IMR-90 (cell line): ENCODE measurements at regions not wholly inside any gene's neighbourhood (a gene's known extent, or its start where the extent isn't known, plus 50 kb on each side); places are given as distances from the start of the nearest gene placed in this dataset.

ENCODE experiments used
- ATAC-seq: fragments of 200-7000 bp; cut with Tn5 transposase; 2 replicates; pipeline ENCODE4 v1.9.1; 2020; ENCODE audit warnings: low read depth, mild to moderate bottlenecking, moderate library complexity
- BruUV-seq: library from RNA; stranded (reverse); fragments of 400-500 nt; replicated peaks from 2 replicates; lab custom pipeline; 2021; lab: Mats Ljungman, UMichigan
- CTCF ChIA-PET: fragments of 300-600 bp; formaldehyde crosslinking; extraction: SDS; loops from one replicate; lab custom pipeline; 2021; ENCODE audit warnings: antibody characterized with exemption; lab: Yijun Ruan, JAX
- POLR2A ChIA-PET: fragments of 300-600 bp; sonication (Branson Sonifier 250); formaldehyde crosslinking; loops from one replicate; lab custom pipeline; 2022; ENCODE audit warnings: antibody characterized with exemption; ENCODE audit not compliant: unreplicated experiment; lab: Charles Lee
- DNase-seq: peaks from one replicate; pipeline ENCODE4 v3.0.0; 2013
- H2AFZ ChIP-seq: replicated peaks from 2 replicates; pipeline ENCODE3; 2013; ENCODE audit warnings: low read length, mild to moderate bottlenecking; ENCODE audit not compliant: poor library complexity
- H2AK5ac ChIP-seq: 2 replicates; pipeline ENCODE4 v1.6.1; 2013; ENCODE audit warnings: low read depth, low read length, inconsistent platforms
- H2AK9ac ChIP-seq: replicated peaks from 2 replicates; pipeline ENCODE3; 2013; ENCODE audit warnings: mild to moderate bottlenecking, low read depth, low read length, moderate library complexity; ENCODE audit not compliant: poor library complexity
- H2BK120ac ChIP-seq: 2 replicates; pipeline ENCODE4 v1.6.1; 2013; ENCODE audit warnings: low read depth, low read length, inconsistent platforms
- H2BK15ac ChIP-seq: 3 replicates; pipeline ENCODE4 v1.6.1; 2013; ENCODE audit warnings: low read depth, low read length, inconsistent platforms
- H2BK20ac ChIP-seq: 2 replicates; pipeline ENCODE4 v1.6.1; 2013; ENCODE audit warnings: low read depth, mild to moderate bottlenecking, inconsistent platforms, low read length, moderate library complexity
- H2BK5ac ChIP-seq: 2 replicates; pipeline ENCODE4 v1.6.1; 2013; ENCODE audit warnings: mild to moderate bottlenecking, low read depth, low read length, inconsistent platforms; ENCODE audit not compliant: poor library complexity, severe bottlenecking
- H3K14ac ChIP-seq: replicated peaks from 2 replicates; pipeline ENCODE4 v1.6.1; 2013; ENCODE audit warnings: low read depth, low read length, inconsistent platforms
- H3K18ac ChIP-seq: 2 replicates; pipeline ENCODE4 v1.6.1; 2013; ENCODE audit warnings: low read depth, low read length, control low read depth
- H3K23ac ChIP-seq: 2 replicates; pipeline ENCODE4 v1.6.1; 2013; ENCODE audit warnings: low read depth, low read length, inconsistent platforms
- H3K27ac ChIP-seq: 2 replicates; pipeline ENCODE4 v1.5.1; 2013; ENCODE audit warnings: mild to moderate bottlenecking, control low read depth, low read length; ENCODE audit not compliant: insufficient read depth
- H3K27me3 ChIP-seq: 2 replicates; pipeline ENCODE4 v1.6.1; 2013; ENCODE audit warnings: low read length; ENCODE audit not compliant: control insufficient read depth, insufficient read depth
- H3K36me3 ChIP-seq: 2 replicates; pipeline ENCODE4 v1.6.1; 2013; ENCODE audit warnings: low read length, mixed read lengths; ENCODE audit not compliant: control insufficient read depth, insufficient read depth
- H3K4ac ChIP-seq: 2 replicates; pipeline ENCODE4 v1.6.1; 2013; ENCODE audit warnings: low read depth, low read length, inconsistent platforms
- H3K4me1 ChIP-seq: 2 replicates; pipeline ENCODE4 v1.6.1; 2013; ENCODE audit warnings: low read length, mixed read lengths; ENCODE audit not compliant: control insufficient read depth, insufficient read depth
- H3K4me2 ChIP-seq: 2 replicates; pipeline ENCODE4 v1.6.1; 2013; ENCODE audit warnings: low read depth, mild to moderate bottlenecking, control low read depth, low read length, moderate library complexity
- H3K4me3 ChIP-seq: 2 replicates; pipeline ENCODE4 v1.5.1; 2013; ENCODE audit warnings: low read depth, mild to moderate bottlenecking, control low read depth, low read length, moderate library complexity; ENCODE audit not compliant: insufficient read depth
- H3K56ac ChIP-seq: 2 replicates; pipeline ENCODE4 v1.6.1; 2013; ENCODE audit warnings: low read length, inconsistent platforms; ENCODE audit not compliant: insufficient read depth; ENCODE audit errors: extremely low read depth
- H3K79me1 ChIP-seq, 2 experiments: 2 replicates each; pipeline ENCODE4 v1.6.1; 2013; ENCODE audit warnings: low read length in 2 of 2, inconsistent platforms in 1 of 2, low read depth in 1 of 2
- H3K9ac ChIP-seq: 2 replicates; pipeline ENCODE4 v1.6.1; 2013; ENCODE audit warnings: low read depth, low read length, control low read depth
- H3K9me1 ChIP-seq: 2 replicates; pipeline ENCODE4 v1.6.1; 2013; ENCODE audit warnings: low read length, inconsistent platforms; ENCODE audit not compliant: insufficient read depth
- H3K9me3 ChIP-seq: 2 replicates; pipeline ENCODE4 v1.6.1; 2013; ENCODE audit warnings: low read length; ENCODE audit not compliant: control insufficient read depth, insufficient read depth
- H4K20me1 ChIP-seq: 2 replicates; pipeline ENCODE4 v1.6.1; 2013; ENCODE audit warnings: low read length, inconsistent platforms; ENCODE audit not compliant: insufficient read depth
- H4K5ac ChIP-seq: 2 replicates; pipeline ENCODE4 v1.6.1; 2013; ENCODE audit warnings: mild to moderate bottlenecking, low read depth, low read length, control low read depth
- H4K8ac ChIP-seq, 2 experiments: 2 replicates each; pipeline ENCODE4 v1.6.1; 2013; ENCODE audit warnings: low read depth in 2 of 2, low read length in 2 of 2, control low read depth in 1 of 2, inconsistent platforms in 1 of 2
- H4K91ac ChIP-seq: 2 replicates; pipeline ENCODE4 v1.6.1; 2013; ENCODE audit warnings: low read depth, low read length, inconsistent platforms; ENCODE audit not compliant: insufficient read depth
- POLR2A ChIP-seq: IDR thresholded peaks from 2 replicates; pipeline ENCODE4 v1.6.1; 2012; ENCODE audit warnings: mild to moderate bottlenecking, low read depth, low read length
- RAD21 ChIP-seq: IDR thresholded peaks from 2 replicates; pipeline ENCODE4 v1.6.1; 2012; ENCODE audit warnings: low read length, improper control_type of control experiment
- WGBS, 2 experiments: methylation state at CpG; one replicate each; pipeline versions ENCODE4 v1.1.5 to v1.1.7; 2013; ENCODE audit warnings: missing lambda C conversion rate in 2 of 2; ENCODE audit not compliant: insufficient read length in 1 of 2; ENCODE audit errors: extremely low coverage in 2 of 2; 5-methylcytosine and 5-hydroxymethylcytosine counted together
- dilution Hi-C: fragments of 300-500 bp; cut with HindIII; formaldehyde crosslinking; loops from one replicate; pipeline ENCODE4 v1.14.3; 2018; ENCODE audit warnings: low sequenced_read_pairs; ENCODE audit not compliant: unreplicated experiment
- in situ Hi-C: fragments of 300-500 bp; cut with MboI; formaldehyde crosslinking; loops from 3 replicates; pipeline ENCODE4 v1.14.3; 2019; ENCODE audit warnings: low sequenced_read_pairs, inconsistent platforms, mixed read lengths
- intact Hi-C: fragments of 100-400 bp; cut with micrococcal nuclease; formaldehyde crosslinking; loops from 2 replicates; pipeline ENCODE4 v1.10.0; 2022

GRCh38 chr5:118726891-118727290, 261.5 kb downstream of the DTWD2 start:
- Histone ChIP-seq H2BK15ac (no peak overlapping the region), H3K23ac (no peak overlapping the region), H3K56ac (no peak overlapping the region), H4K91ac (no peak overlapping the region), H2BK5ac (no peak overlapping the region), H3K36me3 (no peaks in the 10 kb centered on the region), H3K4ac (no peak overlapping the region), H3K14ac (no peak overlapping the region), H3K9me3 (no peaks in the 10 kb centered on the region), H4K20me1 (no peaks in the 10 kb centered on the region), H2AFZ (no peak overlapping the region), H2BK20ac (no peak overlapping the region), H3K27ac (no peak overlapping the region), H2AK5ac (no peak overlapping the region), H3K4me2 (no peak overlapping the region), H4K8ac (no peak overlapping the region), H3K18ac (no peak overlapping the region), H4K5ac (no peak overlapping the region), H3K9me1 (no peaks in the 10 kb centered on the region), H3K9ac (no peak overlapping the region), H3K4me1 (no peaks in the 10 kb centered on the region), H3K27me3 (no peaks in the 10 kb centered on the region), H2BK120ac (no peak overlapping the region), H2AK9ac (no peak overlapping the region), H3K79me1 (no peaks in the 10 kb centered on the region), H3K4me3 (no peak overlapping the region)
- no TSS peak for BruUV-seq
- intact Hi-C loops (no loop called here), in situ Hi-C loops (no loop called here), dilution Hi-C loops (no loop called here)
- ChIA-PET CTCF (no interaction called here), POLR2A (no interaction called here)
- 0% methylated on average over 1 of the region's 3 CpGs; no CpG with 5 or more reads in 1 of the 2 experiments for WGBS, 2 experiments
- no peak for TF ChIP-seq RAD21
- TF ChIP-seq POLR2A = no peak
- DNase-seq = no peak
- no peak for ATAC-seq
